Loucy (cell line): ENCODE measurements at regions not wholly inside any gene's neighbourhood (a gene's known extent, or its start where the extent isn't known, plus 50 kb on each side); places are given as distances from the start of the nearest gene placed in this dataset.

ENCODE experiments used
- EZH2phosphoT487 ChIP-seq: fragments of 200-600 bp; IDR thresholded peaks from 2 replicates; pipeline ENCODE4 v1.6.1; 2018; ENCODE audit warnings: antibody characterized with exemption, mild to moderate bottlenecking, moderate library complexity, borderline replicate concordance
- TF ChIP-seq, protein P1 (sequence below): fragments of 200-600 bp; sonication (generic); conservative IDR thresholded peaks from 2 replicates; pipeline ENCODE4 v1.5.1; 2014; ENCODE audit warnings: mild to moderate bottlenecking, antibody characterized with exemption, low read length

DNA sequence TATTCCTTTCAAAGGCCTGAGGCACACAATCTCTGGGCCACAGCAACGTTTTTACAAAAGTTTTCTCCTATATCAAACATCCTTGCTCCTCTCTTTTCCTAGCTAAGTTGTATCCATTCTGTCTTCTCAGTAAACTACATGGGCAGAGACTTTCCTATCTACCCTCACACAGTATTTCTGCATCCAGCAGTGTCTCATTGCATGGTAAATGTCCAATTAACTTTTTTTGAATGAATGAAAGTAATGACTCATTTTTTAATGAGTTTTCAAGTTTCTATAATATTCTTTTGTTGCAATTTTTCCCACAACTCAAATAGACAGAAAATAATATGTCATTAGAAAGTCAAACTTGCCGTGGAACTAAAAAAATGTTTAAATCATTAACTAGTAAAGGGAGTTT lies 688.6 kb downstream of the JRKL start:
- TF ChIP-seq, protein P1, sequence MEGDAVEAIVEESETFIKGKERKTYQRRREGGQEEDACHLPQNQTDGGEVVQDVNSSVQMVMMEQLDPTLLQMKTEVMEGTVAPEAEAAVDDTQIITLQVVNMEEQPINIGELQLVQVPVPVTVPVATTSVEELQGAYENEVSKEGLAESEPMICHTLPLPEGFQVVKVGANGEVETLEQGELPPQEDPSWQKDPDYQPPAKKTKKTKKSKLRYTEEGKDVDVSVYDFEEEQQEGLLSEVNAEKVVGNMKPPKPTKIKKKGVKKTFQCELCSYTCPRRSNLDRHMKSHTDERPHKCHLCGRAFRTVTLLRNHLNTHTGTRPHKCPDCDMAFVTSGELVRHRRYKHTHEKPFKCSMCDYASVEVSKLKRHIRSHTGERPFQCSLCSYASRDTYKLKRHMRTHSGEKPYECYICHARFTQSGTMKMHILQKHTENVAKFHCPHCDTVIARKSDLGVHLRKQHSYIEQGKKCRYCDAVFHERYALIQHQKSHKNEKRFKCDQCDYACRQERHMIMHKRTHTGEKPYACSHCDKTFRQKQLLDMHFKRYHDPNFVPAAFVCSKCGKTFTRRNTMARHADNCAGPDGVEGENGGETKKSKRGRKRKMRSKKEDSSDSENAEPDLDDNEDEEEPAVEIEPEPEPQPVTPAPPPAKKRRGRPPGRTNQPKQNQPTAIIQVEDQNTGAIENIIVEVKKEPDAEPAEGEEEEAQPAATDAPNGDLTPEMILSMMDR: no peak
- no peak for TF ChIP-seq EZH2phosphoT487
